ENCODE measurements at regions not wholly inside any gene's neighbourhood (a gene's known extent, or its start where the extent isn't known, plus 50 kb on each side); places are given as distances from the start of the nearest gene placed in this dataset.

- Histone ChIP-seq H3K9me3 (replicated peaks in 1 of 2; ENCODE audit: control insufficient read depth in 1 of 2, insufficient read depth in 1 of 2, low read length in 2 of 2) (no peaks in the 10 kb centered on the region), H3K4me2 (replicated peaks; ENCODE audit: extremely low read depth, low read length, poor library complexity, severe bottlenecking) (no peak overlapping the region), H3K4me1 (ENCODE audit: control insufficient read depth in 1 of 2, insufficient read depth in 2 of 2, low read length in 2 of 2) (no peaks in the 10 kb centered on the region), H3K4me3 (replicated peaks in 1 of 3; ENCODE audit: low read depth in 2 of 3, low read length in 3 of 3) (no peak overlapping the region), H3K9ac (ENCODE audit: insufficient read depth, low read length, poor library complexity, severe bottlenecking) (no peak overlapping the region), H4K20me1 (ENCODE audit: insufficient read depth, low read length) (no peaks in the 10 kb centered on the region), H3K36me3 (replicated peaks in 1 of 2; ENCODE audit: control insufficient read depth in 1 of 2, insufficient read depth in 2 of 2, low read length in 2 of 2) (no peaks in the 10 kb centered on the region), H3K79me2 (ENCODE audit: insufficient read depth, low read length) (no peaks in the 10 kb centered on the region), H3K27ac (ENCODE audit: low read depth in 1 of 2, low read length in 2 of 2) (no peak overlapping the region), H2AFZ (ENCODE audit: insufficient read depth, low read depth, low read length, poor library complexity, severe bottlenecking) (no peak overlapping the region), H3K27me3 (ENCODE audit: control insufficient read depth in 2 of 2, insufficient read depth in 2 of 2, low read length in 2 of 2) (no peaks in the 10 kb centered on the region)
- intact Hi-C loops (cut with micrococcal nuclease) = no loop called here
- TF ChIP-seq CTCF (IDR thresholded peaks at IDR 0.05) = no peak
- H3K27me3 Mint-ChIP-seq (ENCODE audit: low read depth in 3 of 3) = no peaks in the 10 kb centered on the region
- peaks cover 0 to 5% (median 0%) of the 10 kb centered on the region in 7 donors for H3K9me3 Mint-ChIP-seq
- H3K27ac Mint-ChIP-seq = no peak overlapping the region
- no CpG with 5 or more reads among the region's 3 CpGs for WGBS (ENCODE audit: insufficient coverage)
- no peak for DNase-seq
- H3K4me3 Mint-ChIP-seq = no peak overlapping the region
- H3K4me1 Mint-ChIP-seq = no peaks in the 10 kb centered on the region
- H3K36me3 Mint-ChIP-seq = no peaks in the 10 kb centered on the region
Measured at GRCh38 chr3:164683489-164683888, 394.8 kb downstream of the SI start.

- H2AFZ ChIP-seq (ENCODE audit: insufficient read depth, low read depth, low read length, poor library complexity, severe bottlenecking) = no peak overlapping the region
- Mint-ChIP-seq H3K27ac (no peak overlapping the region), H3K4me1 (no peaks in the 10 kb centered on the region), H3K4me3 (no peak overlapping the region), H3K36me3 (no peaks in the 10 kb centered on the region), H3K27me3 (ENCODE audit: low read depth in 3 of 3) (peaks cover 0 to 2% (median 0%) of the 10 kb centered on the region in 3 donors), H3K9me3 (peaks cover 0 to 2% (median 0%) of the 10 kb centered on the region in 7 donors)
- no peak overlapping the region for H3K4me3 ChIP-seq (replicated peaks in 1 of 3; ENCODE audit: low read depth in 2 of 3, low read length in 3 of 3)
- WGBS (ENCODE audit: insufficient coverage) = 100% methylated on average over 1 of the region's 1 CpG
- no peak overlapping the region for H3K27ac ChIP-seq (ENCODE audit: low read depth in 1 of 2, low read length in 2 of 2)
- no peak for TF ChIP-seq CTCF (IDR thresholded peaks at IDR 0.05)
- H3K79me2 ChIP-seq (ENCODE audit: insufficient read depth, low read length) = no peaks in the 10 kb centered on the region
- peaks cover 0 to 2% of the 10 kb centered on the region in 2 donors for H3K9me3 ChIP-seq (replicated peaks in 1 of 2; ENCODE audit: control insufficient read depth in 1 of 2, insufficient read depth in 1 of 2, low read length in 2 of 2)
- H4K20me1 ChIP-seq (ENCODE audit: insufficient read depth, low read length) = no peaks in the 10 kb centered on the region
- no peaks in the 10 kb centered on the region for H3K27me3 ChIP-seq (ENCODE audit: control insufficient read depth in 2 of 2, insufficient read depth in 2 of 2, low read length in 2 of 2)
- no peak overlapping the region for H3K4me2 ChIP-seq (replicated peaks; ENCODE audit: extremely low read depth, low read length, poor library complexity, severe bottlenecking)
- intact Hi-C loops (cut with micrococcal nuclease) = no loop called here
- H3K36me3 ChIP-seq (replicated peaks in 1 of 2; ENCODE audit: control insufficient read depth in 1 of 2, insufficient read depth in 2 of 2, low read length in 2 of 2) = no peaks in the 10 kb centered on the region
- DNase-seq = no peak
- H3K9ac ChIP-seq (ENCODE audit: insufficient read depth, low read length, poor library complexity, severe bottlenecking) = no peak overlapping the region
- H3K4me1 ChIP-seq (ENCODE audit: control insufficient read depth in 1 of 2, insufficient read depth in 2 of 2, low read length in 2 of 2) = no peaks in the 10 kb centered on the region
Measured at GRCh38 chr3:164679245-164679644, 399.1 kb downstream of the SI start.

All from CD14-positive monocyte (primary cell).